ENCODE measurements at regions not wholly inside any gene's neighbourhood (a gene's known extent, or its start where the extent isn't known, plus 50 kb on each side); places are given as distances from the start of the nearest gene placed in this dataset.

- no peak overlapping the region for H3K27ac ChIP-seq (ENCODE audit: low read depth in 1 of 2, low read length in 1 of 2)
- WGBS, 2 donors, result 32 to 36% methylated on average over 3 of the region's 3 CpGs
- H3K4me3 ChIP-seq, result no peak overlapping the region
- ATAC-seq (ENCODE audit: insufficient read depth, low FRiP score) (no peak), DNase-seq (peak in 2 of 3 donors; percentile 43 to 55)
- H3K36me3 ChIP-seq (ENCODE audit: control insufficient read depth in 4 of 4, insufficient read depth in 4 of 4, low read length in 4 of 4), result no peaks in the 10 kb centered on the region
- no peak for TF ChIP-seq CTCF (IDR thresholded peaks at IDR 0.05; ENCODE audit: control extremely low read depth, extremely low read depth)
- no peaks in the 10 kb centered on the region for H3K9me3 ChIP-seq (ENCODE audit: control insufficient read depth in 4 of 4, insufficient read depth in 3 of 4, low read length in 3 of 4)
- H3K27me3 ChIP-seq (ENCODE audit: control insufficient read depth in 3 of 3, insufficient read depth in 3 of 3, low read length in 2 of 3), result no peaks in the 10 kb centered on the region
- no peak overlapping the region for H3K9ac ChIP-seq (ENCODE audit: insufficient read depth in 1 of 2, low read length in 2 of 2)
- H3K4me1 ChIP-seq (ENCODE audit: control insufficient read depth in 5 of 5, insufficient read depth in 5 of 5, low read length in 5 of 5), result no peaks in the 10 kb centered on the region
Measured at GRCh38 chr5:45038366-45038987, 229.7 kb downstream of the MRPS30 start.

GRCh38 chr5:45042283-45042682 lies 233.5 kb downstream of the MRPS30 start:
- H3K27ac ChIP-seq (ENCODE audit: low read depth in 1 of 2, low read length in 1 of 2), result no peak overlapping the region
- no peaks in the 10 kb centered on the region for H3K9me3 ChIP-seq (ENCODE audit: control insufficient read depth in 4 of 4, insufficient read depth in 3 of 4, low read length in 3 of 4)
- H3K9ac ChIP-seq (ENCODE audit: insufficient read depth in 1 of 2, low read length in 2 of 2), result no peak overlapping the region
- no peaks in the 10 kb centered on the region for H3K27me3 ChIP-seq (ENCODE audit: control insufficient read depth in 3 of 3, insufficient read depth in 3 of 3, low read length in 2 of 3)
- H3K4me3 ChIP-seq, result no peak overlapping the region
- 69 to 89% methylated on average over 1 of the region's 1 CpG for WGBS, 2 donors
- no peak for DNase-seq
- no peaks in the 10 kb centered on the region for H3K4me1 ChIP-seq (ENCODE audit: control insufficient read depth in 5 of 5, insufficient read depth in 5 of 5, low read length in 5 of 5)
- no peak for TF ChIP-seq CTCF (IDR thresholded peaks at IDR 0.05; ENCODE audit: control extremely low read depth, extremely low read depth)
- no peak for ATAC-seq (ENCODE audit: insufficient read depth, low FRiP score)
- H3K36me3 ChIP-seq (ENCODE audit: control insufficient read depth in 4 of 4, insufficient read depth in 4 of 4, low read length in 4 of 4), result no peaks in the 10 kb centered on the region

GRCh38 chr5:45057564-45057963 lies 248.8 kb downstream of the MRPS30 start:
- DNase-seq, result no peak
- Histone ChIP-seq H3K9ac (ENCODE audit: insufficient read depth in 1 of 2, low read length in 2 of 2) (no peak overlapping the region), H3K4me1 (ENCODE audit: control insufficient read depth in 5 of 5, insufficient read depth in 5 of 5, low read length in 5 of 5) (no peaks in the 10 kb centered on the region), H3K4me3 (no peak overlapping the region), H3K36me3 (ENCODE audit: control insufficient read depth in 4 of 4, insufficient read depth in 4 of 4, low read length in 4 of 4) (no peaks in the 10 kb centered on the region), H3K27ac (ENCODE audit: low read depth in 1 of 2, low read length in 1 of 2) (no peak overlapping the region), H3K9me3 (ENCODE audit: control insufficient read depth in 4 of 4, insufficient read depth in 3 of 4, low read length in 3 of 4) (no peaks in the 10 kb centered on the region), H3K27me3 (ENCODE audit: control insufficient read depth in 3 of 3, insufficient read depth in 3 of 3, low read length in 2 of 3) (no peaks in the 10 kb centered on the region)
- no peak for ATAC-seq (ENCODE audit: insufficient read depth, low FRiP score)
- no peak for TF ChIP-seq CTCF (IDR thresholded peaks at IDR 0.05; ENCODE audit: control extremely low read depth, extremely low read depth)
- WGBS, 2 donors, result 54 to 64% methylated on average over 3 of the region's 3 CpGs

GRCh38 chr5:45060724-45061123 lies 252.0 kb downstream of the MRPS30 start:
- Histone ChIP-seq H3K4me1 (ENCODE audit: control insufficient read depth in 5 of 5, insufficient read depth in 5 of 5, low read length in 5 of 5) (no peaks in the 10 kb centered on the region), H3K36me3 (ENCODE audit: control insufficient read depth in 4 of 4, insufficient read depth in 4 of 4, low read length in 4 of 4) (no peaks in the 10 kb centered on the region), H3K9me3 (ENCODE audit: control insufficient read depth in 4 of 4, insufficient read depth in 3 of 4, low read length in 3 of 4) (no peaks in the 10 kb centered on the region), H3K9ac (ENCODE audit: insufficient read depth in 1 of 2, low read length in 2 of 2) (no peak overlapping the region), H3K27ac (ENCODE audit: low read depth in 1 of 2, low read length in 1 of 2) (no peak overlapping the region), H3K27me3 (ENCODE audit: control insufficient read depth in 3 of 3, insufficient read depth in 3 of 3, low read length in 2 of 3) (no peaks in the 10 kb centered on the region), H3K4me3 (no peak overlapping the region)
- DNase-seq, result no peak
- ATAC-seq (ENCODE audit: insufficient read depth, low FRiP score), result no peak
- no peak for TF ChIP-seq CTCF (IDR thresholded peaks at IDR 0.05; ENCODE audit: control extremely low read depth, extremely low read depth)
- 69 to 79% methylated on average over 2 of the region's 2 CpGs for WGBS, 2 donors

Measured in lung (tissue), 11 donors.